ENCODE measurements at regions not wholly inside any gene's neighbourhood (a gene's known extent, or its start where the extent isn't known, plus 50 kb on each side); places are given as distances from the start of the nearest gene placed in this dataset.

GRCh38 chr6:2363211-2363610, 117.8 kb upstream of the GMDS start:
- no peak overlapping the region for H3K4me3 ChIP-seq (ENCODE audit: low read depth, low read length)
- H3K9ac ChIP-seq (ENCODE audit: low read depth, low read length), result no peak overlapping the region
- no peaks in the 10 kb centered on the region for H3K27me3 ChIP-seq (ENCODE audit: control insufficient read depth, insufficient read depth, low read length)
- no peak overlapping the region for H3K27ac ChIP-seq (ENCODE audit: low read depth, low read length)
- no peaks in the 10 kb centered on the region for H3K4me1 ChIP-seq (ENCODE audit: control insufficient read depth, insufficient read depth, low read length)
- no peaks in the 10 kb centered on the region for H3K36me3 ChIP-seq (ENCODE audit: control insufficient read depth, insufficient read depth, low read length)
- no peaks in the 10 kb centered on the region for H3K9me3 ChIP-seq (ENCODE audit: control insufficient read depth, insufficient read depth, low read length)

DNA sequence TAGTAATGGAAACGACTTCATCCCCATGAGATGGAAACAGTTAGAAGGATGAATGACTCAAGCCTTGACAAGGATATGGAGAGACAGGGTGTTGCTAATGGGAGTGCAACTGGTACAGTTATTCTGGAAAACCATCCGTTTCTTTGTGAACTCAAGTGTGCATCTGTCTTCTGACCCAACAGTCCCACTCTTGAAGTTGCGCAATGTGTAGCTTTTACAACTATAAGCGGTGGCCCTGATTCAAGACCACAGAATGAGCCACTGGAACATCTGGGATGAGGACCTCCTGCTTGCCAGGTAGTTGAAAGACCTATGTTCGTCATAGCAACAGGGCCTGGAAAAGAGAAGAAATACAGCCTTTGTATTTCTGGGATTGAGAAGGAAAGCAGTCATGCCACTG, 115.8 kb upstream of the GMDS start:
- Histone ChIP-seq H3K9me3 (ENCODE audit: control insufficient read depth, insufficient read depth, low read length) (no peaks in the 10 kb centered on the region), H3K27me3 (ENCODE audit: control insufficient read depth, insufficient read depth, low read length) (no peaks in the 10 kb centered on the region), H3K36me3 (ENCODE audit: control insufficient read depth, insufficient read depth, low read length) (no peaks in the 10 kb centered on the region), H3K9ac (ENCODE audit: low read depth, low read length) (no peak overlapping the region), H3K4me3 (ENCODE audit: low read depth, low read length) (no peak overlapping the region), H3K4me1 (ENCODE audit: control insufficient read depth, insufficient read depth, low read length) (no peaks in the 10 kb centered on the region), H3K27ac (ENCODE audit: low read depth, low read length) (no peak overlapping the region)

DNA sequence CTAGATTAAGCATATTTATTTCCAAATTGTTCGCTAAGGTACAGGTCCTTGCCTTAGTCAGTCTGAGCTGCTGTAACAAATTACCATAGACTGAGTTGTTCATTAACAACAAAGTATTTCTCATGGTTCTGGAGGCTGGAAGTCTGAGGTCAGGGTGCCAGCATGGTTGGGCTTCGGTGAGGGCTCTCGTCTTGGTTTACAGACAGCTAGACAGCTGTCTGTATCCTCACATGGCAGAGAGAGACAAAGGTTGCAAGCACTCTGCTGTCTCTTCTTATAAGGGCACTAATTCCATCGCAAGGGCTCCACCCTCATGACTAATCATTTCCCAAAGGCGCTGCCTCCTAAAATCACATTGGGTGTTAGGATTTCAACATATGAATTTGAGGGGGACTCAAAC, 115.3 kb upstream of the GMDS start:
- Histone ChIP-seq H3K27ac (ENCODE audit: low read depth, low read length) (no peak overlapping the region), H3K4me1 (ENCODE audit: control insufficient read depth, insufficient read depth, low read length) (no peaks in the 10 kb centered on the region), H3K9me3 (ENCODE audit: control insufficient read depth, insufficient read depth, low read length) (no peaks in the 10 kb centered on the region), H3K27me3 (ENCODE audit: control insufficient read depth, insufficient read depth, low read length) (no peaks in the 10 kb centered on the region), H3K4me3 (ENCODE audit: low read depth, low read length) (no peak overlapping the region), H3K36me3 (ENCODE audit: control insufficient read depth, insufficient read depth, low read length) (no peaks in the 10 kb centered on the region), H3K9ac (ENCODE audit: low read depth, low read length) (no peak overlapping the region)

GRCh38 chr6:2360126-2360525, 114.7 kb upstream of the GMDS start:
- Histone ChIP-seq H3K9me3 (ENCODE audit: control insufficient read depth, insufficient read depth, low read length) (no peaks in the 10 kb centered on the region), H3K4me3 (ENCODE audit: low read depth, low read length) (no peak overlapping the region), H3K4me1 (ENCODE audit: control insufficient read depth, insufficient read depth, low read length) (no peaks in the 10 kb centered on the region), H3K27me3 (ENCODE audit: control insufficient read depth, insufficient read depth, low read length) (no peaks in the 10 kb centered on the region), H3K9ac (ENCODE audit: low read depth, low read length) (no peak overlapping the region), H3K36me3 (ENCODE audit: control insufficient read depth, insufficient read depth, low read length) (no peaks in the 10 kb centered on the region), H3K27ac (ENCODE audit: low read depth, low read length) (no peak overlapping the region)

DNA sequence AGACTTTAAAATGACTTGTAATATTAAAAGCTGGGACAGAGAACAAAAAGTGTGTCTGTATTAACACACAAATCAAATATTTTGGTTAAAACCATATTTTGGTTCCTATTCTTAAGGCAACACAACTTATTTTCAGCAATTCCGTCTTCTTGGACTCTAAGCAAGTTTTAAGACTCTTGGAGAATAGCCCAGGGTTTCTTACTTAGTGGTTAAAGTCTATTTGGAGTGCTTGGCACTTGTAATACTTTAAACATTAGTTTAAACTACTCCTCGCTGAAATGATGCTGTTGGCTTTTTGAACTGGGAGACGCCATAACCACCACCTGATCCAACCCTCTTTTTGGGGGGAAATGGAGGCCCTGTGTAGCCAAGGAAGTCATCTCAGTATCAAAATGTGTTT, 109.7 kb upstream of the GMDS start:
- no peaks in the 10 kb centered on the region for H3K27me3 ChIP-seq (ENCODE audit: control insufficient read depth, insufficient read depth, low read length)
- H3K9ac ChIP-seq (ENCODE audit: low read depth, low read length), result no peak overlapping the region
- no peak overlapping the region for H3K4me3 ChIP-seq (ENCODE audit: low read depth, low read length)
- no peak overlapping the region for H3K27ac ChIP-seq (ENCODE audit: low read depth, low read length)
- H3K4me1 ChIP-seq (ENCODE audit: control insufficient read depth, insufficient read depth, low read length), result peaks cover 4% of the 10 kb centered on the region; the same call in 1 of the 2 replicates
- H3K36me3 ChIP-seq (ENCODE audit: control insufficient read depth, insufficient read depth, low read length), result no peaks in the 10 kb centered on the region
- no peaks in the 10 kb centered on the region for H3K9me3 ChIP-seq (ENCODE audit: control insufficient read depth, insufficient read depth, low read length)

DNA sequence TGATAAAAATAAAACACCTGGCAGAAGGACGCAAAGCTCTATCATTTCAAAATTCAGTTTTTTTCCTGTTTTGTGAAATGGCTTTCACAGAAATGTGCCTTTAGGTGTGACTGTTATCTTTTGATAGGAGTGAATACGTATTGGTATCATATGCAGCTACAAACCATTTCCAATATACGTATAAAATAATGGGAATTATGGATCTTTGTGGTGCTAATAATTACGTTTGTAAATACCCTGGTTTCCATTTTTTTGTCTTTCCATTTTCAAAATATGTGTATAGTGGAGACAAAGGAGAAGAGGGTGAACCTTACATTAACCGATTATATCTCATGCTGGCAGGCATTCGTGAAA, 108.7 kb upstream of the GMDS start:
- H3K4me3 ChIP-seq (ENCODE audit: low read depth, low read length), result no peak overlapping the region
- no peaks in the 10 kb centered on the region for H3K9me3 ChIP-seq (ENCODE audit: control insufficient read depth, insufficient read depth, low read length)
- H3K9ac ChIP-seq (ENCODE audit: low read depth, low read length), result no peak overlapping the region
- no peak overlapping the region for H3K27ac ChIP-seq (ENCODE audit: low read depth, low read length)
- H3K4me1 ChIP-seq (ENCODE audit: control insufficient read depth, insufficient read depth, low read length), result peaks cover 4% of the 10 kb centered on the region; the same call in 1 of the 2 replicates
- no peaks in the 10 kb centered on the region for H3K36me3 ChIP-seq (ENCODE audit: control insufficient read depth, insufficient read depth, low read length)
- no peaks in the 10 kb centered on the region for H3K27me3 ChIP-seq (ENCODE audit: control insufficient read depth, insufficient read depth, low read length)

- Histone ChIP-seq H3K9ac (ENCODE audit: low read depth, low read length) (no peak overlapping the region), H3K4me1 (ENCODE audit: control insufficient read depth, insufficient read depth, low read length) (peaks cover 4% of the 10 kb centered on the region), H3K4me3 (ENCODE audit: low read depth, low read length) (no peak overlapping the region), H3K27me3 (ENCODE audit: control insufficient read depth, insufficient read depth, low read length) (no peaks in the 10 kb centered on the region), H3K27ac (ENCODE audit: low read depth, low read length) (no peak overlapping the region), H3K36me3 (ENCODE audit: control insufficient read depth, insufficient read depth, low read length) (no peaks in the 10 kb centered on the region), H3K9me3 (ENCODE audit: control insufficient read depth, insufficient read depth, low read length) (no peaks in the 10 kb centered on the region)
Observed at GRCh38 chr6:2353412-2354137, 108.2 kb upstream of the GMDS start.

GRCh38 chr6:2351807-2352431, 106.5 kb upstream of the GMDS start:
- no peaks in the 10 kb centered on the region for H3K36me3 ChIP-seq (ENCODE audit: control insufficient read depth, insufficient read depth, low read length)
- H3K27me3 ChIP-seq (ENCODE audit: control insufficient read depth, insufficient read depth, low read length), result no peaks in the 10 kb centered on the region
- no peak overlapping the region for H3K27ac ChIP-seq (ENCODE audit: low read depth, low read length)
- no peak overlapping the region for H3K9ac ChIP-seq (ENCODE audit: low read depth, low read length)
- H3K4me3 ChIP-seq (ENCODE audit: low read depth, low read length), result no peak overlapping the region
- peaks cover 4% of the 10 kb centered on the region for H3K4me1 ChIP-seq (ENCODE audit: control insufficient read depth, insufficient read depth, low read length)
- H3K9me3 ChIP-seq (ENCODE audit: control insufficient read depth, insufficient read depth, low read length), result no peaks in the 10 kb centered on the region

GRCh38 chr6:2351090-2351489, 105.7 kb upstream of the GMDS start:
- Histone ChIP-seq H3K27me3 (ENCODE audit: control insufficient read depth, insufficient read depth, low read length) (no peaks in the 10 kb centered on the region), H3K4me3 (ENCODE audit: low read depth, low read length) (no peak overlapping the region), H3K27ac (ENCODE audit: low read depth, low read length) (no peak overlapping the region), H3K9ac (ENCODE audit: low read depth, low read length) (no peak overlapping the region), H3K36me3 (ENCODE audit: control insufficient read depth, insufficient read depth, low read length) (no peaks in the 10 kb centered on the region), H3K9me3 (ENCODE audit: control insufficient read depth, insufficient read depth, low read length) (no peaks in the 10 kb centered on the region), H3K4me1 (ENCODE audit: control insufficient read depth, insufficient read depth, low read length) (peaks cover 4% of the 10 kb centered on the region)

GRCh38 chr6:2346078-2346477, 100.7 kb upstream of the GMDS start:
- H3K36me3 ChIP-seq (ENCODE audit: control insufficient read depth, insufficient read depth, low read length), result no peaks in the 10 kb centered on the region
- no peak overlapping the region for H3K9ac ChIP-seq (ENCODE audit: low read depth, low read length)

GRCh38 chr6:2344319-2344905, 99.0 kb upstream of the GMDS start:
- Histone ChIP-seq H3K9me3 (ENCODE audit: control insufficient read depth, insufficient read depth, low read length) (0 out of 2 replicates have a peak, but pooled peaks cover 2% of the 10 kb centered on the region), H3K4me3 (ENCODE audit: low read depth, low read length) (no peak overlapping the region), H3K27me3 (ENCODE audit: control insufficient read depth, insufficient read depth, low read length) (no peaks in the 10 kb centered on the region), H3K4me1 (ENCODE audit: control insufficient read depth, insufficient read depth, low read length) (no peaks in the 10 kb centered on the region; the same call in 1 of the 2 replicates), H3K27ac (ENCODE audit: low read depth, low read length) (no peak overlapping the region), H3K9ac (ENCODE audit: low read depth, low read length) (no peak overlapping the region), H3K36me3 (ENCODE audit: control insufficient read depth, insufficient read depth, low read length) (no peaks in the 10 kb centered on the region)

More at GRCh38 chr6:2346078-2346477, 100.7 kb upstream of the GMDS start:
- Histone ChIP-seq H3K27me3 (ENCODE audit: control insufficient read depth, insufficient read depth, low read length) (no peaks in the 10 kb centered on the region), H3K9me3 (ENCODE audit: control insufficient read depth, insufficient read depth, low read length) (no peaks in the 10 kb centered on the region), H3K4me1 (ENCODE audit: control insufficient read depth, insufficient read depth, low read length) (no peaks in the 10 kb centered on the region; the same call in 1 of the 2 replicates), H3K27ac (ENCODE audit: low read depth, low read length) (no peak overlapping the region), H3K4me3 (ENCODE audit: low read depth, low read length) (no peak overlapping the region)

Data from HUES48 (cell line).